AG09319 (cell line): ENCODE measurements at regions not wholly inside any gene's neighbourhood (a gene's known extent, or its start where the extent isn't known, plus 50 kb on each side); places are given as distances from the start of the nearest gene placed in this dataset.

Experiments
- DNase-seq: peaks from one replicate; pipeline ENCODE4 v3.0.0-alpha.2; 2010; ENCODE audit warnings: low read depth; ENCODE audit errors: extremely low read depth
- CTCF ChIP-seq: IDR thresholded peaks from 2 replicates; pipeline ENCODE4 v1.5.1; 2011; ENCODE audit warnings: low read depth, mild to moderate bottlenecking, inconsistent platforms, low read length, moderate library complexity

GRCh38 chr4:166426300-166426863, 553.3 kb downstream of the TLL1 start:
- no peak for TF ChIP-seq CTCF
- DNase-seq = no peak

- TF ChIP-seq CTCF = no peak
These were observed 559.1 kb downstream of the TLL1 start for GRCh38 chr4:166432125-166432524.

GRCh38 chr4:166432842-166433241, 559.8 kb downstream of the TLL1 start:
- no peak for DNase-seq
- no peak for TF ChIP-seq CTCF

More at GRCh38 chr4:166432125-166432524, 559.1 kb downstream of the TLL1 start:
- DNase-seq = no peak

GRCh38 chr4:166435449-166435848, 562.4 kb downstream of the TLL1 start:
- DNase-seq = no peak
- no peak for TF ChIP-seq CTCF

- TF ChIP-seq CTCF = no peak
These were observed 585.7 kb downstream of the TLL1 start for GRCh38 chr4:166458756-166459155.

GRCh38 chr4:166459621-166460020, 586.6 kb downstream of the TLL1 start:
- no peak for TF ChIP-seq CTCF
- DNase-seq = no peak

More at GRCh38 chr4:166458756-166459155, 585.7 kb downstream of the TLL1 start:
- DNase-seq = no peak

GRCh38 chr4:166460769-166461550, 587.9 kb downstream of the TLL1 start:
- no peak for TF ChIP-seq CTCF
- DNase-seq = no peak
